Posterior vena cava (tissue), 2 donors: ENCODE measurements at regions not wholly inside any gene's neighbourhood (a gene's known extent, or its start where the extent isn't known, plus 50 kb on each side); places are given as distances from the start of the nearest gene placed in this dataset.

Experiments
- DNase-seq: peaks from one replicate; pipeline ENCODE4 v3.0.0-alpha.2; 2020; ENCODE audit warnings: low spot score
- intact Hi-C, 2 donors: fragments of 100-400 bp; cut with DNase I; formaldehyde crosslinking; loops; one replicate each; pipeline versions ENCODE4 v1.14.1 to v1.14.2; 2022 to 2023
- donor health status: DM: yes; HTN: yes; CAD: no.
- donor health status: DM: yes; HTN: yes; CAD: no.

- no peak for DNase-seq
- intact Hi-C loops = no loop called here
Observed at GRCh38 chr12:91632042-91632786, 449.6 kb upstream of the DCN start.

- intact Hi-C loops = no loop called here
- no peak for DNase-seq
Observed at GRCh38 chr12:91630596-91631293, 448.1 kb upstream of the DCN start.

DNA sequence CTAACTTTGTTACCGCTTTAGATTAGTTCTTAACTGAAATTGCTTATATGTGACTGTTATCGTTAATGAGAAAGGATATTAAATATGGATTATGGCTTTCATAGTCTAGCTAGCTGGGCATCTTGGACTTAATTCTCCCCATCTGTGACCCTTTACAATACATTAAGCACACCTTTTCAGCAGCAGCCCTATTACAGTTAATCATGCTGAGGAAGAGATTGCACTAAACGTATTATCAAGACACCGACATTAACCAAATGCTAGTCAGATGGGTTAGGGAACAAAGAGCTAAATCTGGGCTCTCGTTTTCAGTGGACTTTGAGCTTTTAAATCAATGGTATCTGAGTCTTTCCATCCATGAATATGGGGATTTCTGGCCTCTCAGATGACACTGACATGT, 447.5 kb upstream of the DCN start:
- DNase-seq = no peak

DNA sequence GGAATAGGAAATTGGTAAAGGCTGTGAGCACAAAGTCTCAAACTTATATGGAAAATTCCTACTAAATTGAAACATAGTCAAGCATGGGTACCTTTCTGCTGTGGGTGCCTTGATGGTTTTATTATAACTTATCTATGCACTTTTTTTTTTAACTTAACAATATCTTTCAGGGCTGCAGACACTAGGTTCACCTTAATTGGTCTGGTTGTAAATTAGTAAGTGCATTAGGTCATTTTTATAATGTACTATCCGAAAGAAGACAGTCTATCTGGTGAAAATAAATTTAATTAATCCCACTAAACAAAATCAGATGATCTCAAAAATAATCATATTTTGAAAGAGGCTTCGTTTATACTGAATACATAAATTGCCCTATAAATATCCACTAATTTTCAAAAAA, 446.8 kb upstream of the DCN start:
- intact Hi-C loops = no loop called here
- no peak for DNase-seq

More for the DNA sequence above, 447.5 kb upstream of the DCN start:
- intact Hi-C loops = no loop called here

DNA sequence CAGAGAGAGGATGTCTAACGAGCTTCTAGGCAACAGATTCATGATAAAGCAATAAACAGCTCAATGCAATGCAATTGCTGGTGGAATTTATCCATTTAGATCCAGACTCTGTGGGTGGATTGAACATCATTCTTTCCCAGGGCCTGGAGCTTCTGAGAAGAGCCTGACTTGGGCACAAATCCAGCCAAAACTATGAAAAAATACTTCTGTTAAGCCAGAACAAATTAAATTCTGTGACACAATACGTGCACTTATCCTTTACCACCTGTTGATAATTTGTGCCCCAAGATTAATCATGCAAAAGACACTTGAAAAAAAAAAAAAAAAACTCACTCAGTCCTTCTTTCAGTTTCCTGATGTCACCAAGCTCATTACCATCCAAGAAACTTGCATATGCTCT, 446.0 kb upstream of the DCN start:
- DNase-seq = no peak
- intact Hi-C loops = no loop called here

DNA sequence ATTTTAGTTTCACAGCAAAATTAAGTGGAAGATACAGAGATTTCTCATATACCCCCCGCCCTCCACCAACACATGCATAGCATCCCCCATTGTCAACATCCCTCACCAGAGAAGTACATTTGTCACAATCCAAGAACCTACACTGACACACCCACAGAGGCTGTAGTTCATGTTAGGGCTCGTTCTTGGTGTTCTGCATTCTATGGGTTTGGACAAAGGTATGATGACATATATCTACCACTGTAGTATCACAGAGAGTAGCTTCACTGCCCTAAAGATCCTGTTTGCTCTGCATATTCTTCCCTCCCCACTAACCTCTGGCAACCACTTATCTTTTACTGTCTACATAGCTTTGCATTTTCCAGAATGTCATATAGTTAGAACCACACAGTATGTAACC, 444.6 kb upstream of the DCN start:
- DNase-seq = no peak
- intact Hi-C loops = no loop called here

DNA sequence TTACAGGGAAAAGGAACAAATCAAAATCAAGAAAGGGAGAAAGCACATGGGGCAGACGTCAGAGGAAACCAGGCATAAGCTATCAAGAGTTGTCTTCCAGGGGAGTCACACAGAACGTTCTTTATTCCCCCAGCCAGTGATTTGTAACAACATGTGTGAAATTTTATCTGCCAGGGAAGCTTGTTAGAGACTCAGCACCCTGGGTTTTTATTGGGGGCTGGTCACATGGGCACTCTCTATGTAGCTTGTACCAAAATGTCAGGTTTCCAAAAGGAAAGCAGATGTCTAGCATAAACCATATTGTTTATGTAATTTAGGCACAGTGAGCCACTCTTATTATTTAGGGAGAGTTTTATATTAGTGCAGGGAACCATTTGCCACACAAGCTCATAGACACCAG, 440.4 kb upstream of the DCN start:
- intact Hi-C loops = no loop called here
- DNase-seq = no peak

DNA sequence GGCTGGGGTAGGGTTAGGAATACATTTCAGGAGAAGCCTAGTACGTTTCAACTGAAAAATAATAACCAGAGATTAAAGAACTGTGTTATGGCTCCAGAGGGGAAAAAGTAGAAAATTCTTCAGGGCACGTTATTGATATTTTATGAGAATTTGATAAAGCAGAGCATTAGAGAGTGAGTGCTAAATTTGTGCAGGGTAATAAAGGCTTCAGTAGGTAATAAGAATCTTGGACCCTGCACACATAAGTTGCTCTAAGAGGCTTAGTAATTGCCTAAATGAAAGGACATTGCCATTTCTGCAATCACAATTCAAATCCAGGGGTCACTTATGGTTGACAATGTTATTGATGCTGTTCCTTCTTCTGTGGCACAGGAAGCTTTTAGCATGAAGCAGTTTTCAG, 439.4 kb upstream of the DCN start:
- intact Hi-C loops = no loop called here
- no peak for DNase-seq

- intact Hi-C loops = no loop called here
- DNase-seq = no peak
Observed at GRCh38 chr12:91620992-91621391, 438.4 kb upstream of the DCN start.

DNA sequence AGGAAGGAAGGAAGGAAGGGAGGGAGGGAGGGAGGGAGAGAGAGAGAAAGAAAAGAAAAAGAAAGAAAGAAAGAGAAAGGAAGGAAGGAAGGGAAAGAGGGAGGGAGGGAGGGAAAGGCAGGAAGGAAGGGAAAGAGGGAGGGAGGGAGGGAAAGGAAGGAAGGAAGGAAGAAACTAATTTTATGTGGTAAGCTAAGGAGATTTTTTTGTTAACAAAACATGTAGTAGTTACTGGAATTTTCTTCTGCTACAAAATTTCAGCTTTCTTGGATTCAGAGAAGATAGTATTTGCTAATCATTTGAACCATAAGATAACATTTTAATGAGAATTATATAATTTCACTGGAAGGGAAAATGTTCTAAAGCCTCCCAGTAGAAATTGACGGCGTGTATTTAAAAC, 437.8 kb upstream of the DCN start:
- intact Hi-C loops = no loop called here
- DNase-seq = no peak

DNA sequence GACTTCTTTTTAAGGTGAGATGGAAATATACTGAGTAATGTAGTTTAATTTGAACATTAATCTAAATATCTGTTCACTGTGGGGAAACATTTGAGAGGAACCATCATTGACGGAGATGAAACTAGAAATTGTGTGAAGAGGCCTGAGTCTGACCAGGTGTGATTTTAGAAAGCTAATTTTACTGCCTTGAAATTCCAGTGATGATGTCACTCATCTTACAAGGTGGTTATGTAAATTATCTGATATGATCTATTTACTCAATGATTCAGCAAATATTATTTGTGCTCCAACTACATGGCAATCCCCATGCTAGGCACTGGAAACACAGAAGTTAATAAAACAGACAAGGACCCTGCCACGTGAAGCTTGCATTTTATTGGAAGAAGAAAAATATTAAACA, 435.7 kb upstream of the DCN start:
- intact Hi-C loops = loop anchor here in 1 of 2 donors (2.0 to 5.0 kb wide), 2 partner anchors 65 to 661 kb away; partner anchors contain the start of gene CCER1
- no peak for DNase-seq

DNA sequence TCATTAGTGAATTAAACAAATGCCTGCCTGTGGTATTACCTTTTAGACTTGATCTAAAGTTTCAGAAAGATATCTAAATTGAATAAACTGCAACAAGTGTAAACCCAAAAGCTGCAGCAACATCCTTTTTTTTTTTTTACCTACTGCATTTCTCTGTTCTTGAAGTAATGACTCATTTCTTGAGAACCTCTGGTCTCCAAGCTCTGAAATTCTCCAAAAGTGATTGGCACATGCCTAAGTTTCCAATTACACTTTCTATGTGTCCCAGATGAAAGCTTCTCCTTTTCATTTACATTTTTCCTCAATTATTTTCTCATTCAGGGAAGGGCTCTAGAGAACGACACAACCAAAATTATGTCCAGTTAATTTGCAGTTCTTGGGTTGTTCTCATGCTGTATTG, 435.2 kb upstream of the DCN start:
- intact Hi-C loops = loop anchor here in 1 of 2 donors (2.0 to 5.0 kb wide), 2 partner anchors 65 to 661 kb away; partner anchors contain the start of gene CCER1
- DNase-seq = no peak

- no peak for DNase-seq
- intact Hi-C loops = loop anchor here in 1 of 2 donors (5.0 kb wide), 1 partner anchor 659 kb away; the partner anchor contains the start of gene CCER1
Observed at GRCh38 chr12:91616416-91616815, 433.8 kb upstream of the DCN start.

DNA sequence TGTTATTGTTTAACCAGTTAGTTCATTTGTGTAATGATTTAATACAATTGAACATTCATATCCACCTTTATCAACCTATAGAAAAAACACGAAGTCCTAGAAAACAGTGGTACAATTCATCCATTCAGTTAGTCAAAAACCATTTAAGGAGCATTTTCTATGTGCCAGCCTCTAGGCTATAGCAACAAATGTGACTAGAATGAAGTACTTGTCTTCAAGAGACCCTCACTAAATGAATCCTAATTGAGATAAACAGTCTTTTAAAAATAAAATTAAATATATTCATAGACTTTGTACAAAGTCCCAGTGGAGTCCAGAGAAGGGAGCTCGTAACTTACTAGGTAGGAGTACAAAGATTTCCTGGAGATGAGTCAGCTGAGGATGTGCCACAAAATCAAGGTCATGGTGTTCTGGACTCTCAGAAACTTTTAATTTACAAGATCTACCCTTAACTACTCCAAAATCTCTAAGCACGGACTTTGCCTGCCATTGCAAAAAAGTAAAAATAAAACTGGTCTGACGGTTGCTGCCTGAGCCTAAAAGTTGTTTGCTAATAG, 430.7 kb upstream of the DCN start:
- intact Hi-C loops = no loop called here
- DNase-seq = no peak

- no peak for DNase-seq
- intact Hi-C loops = no loop called here
Observed at GRCh38 chr12:91610561-91610960, 427.9 kb upstream of the DCN start.

- intact Hi-C loops = no loop called here
- no peak for DNase-seq
Observed at GRCh38 chr12:91609283-91609682, 426.7 kb upstream of the DCN start.

DNA sequence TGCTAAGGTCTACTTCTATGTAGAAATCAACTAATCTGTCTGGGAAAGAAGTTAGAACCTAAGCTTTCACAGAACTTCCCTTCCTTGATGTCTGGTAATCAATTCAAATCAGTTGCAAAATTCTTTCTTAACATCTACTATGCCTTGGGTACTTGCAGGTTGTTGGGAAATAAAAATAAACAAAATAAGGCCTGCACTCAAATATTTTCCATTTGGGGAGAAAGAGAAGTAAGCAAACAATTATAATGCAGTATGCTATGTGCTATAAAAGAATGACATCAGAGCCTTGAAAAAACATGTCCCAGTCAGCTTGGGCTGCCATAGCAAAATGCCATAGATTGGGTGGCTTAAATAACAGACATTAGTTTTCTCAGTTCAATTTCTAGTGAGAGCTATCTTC, 425.9 kb upstream of the DCN start:
- no peak for DNase-seq
- intact Hi-C loops = no loop called here

DNA sequence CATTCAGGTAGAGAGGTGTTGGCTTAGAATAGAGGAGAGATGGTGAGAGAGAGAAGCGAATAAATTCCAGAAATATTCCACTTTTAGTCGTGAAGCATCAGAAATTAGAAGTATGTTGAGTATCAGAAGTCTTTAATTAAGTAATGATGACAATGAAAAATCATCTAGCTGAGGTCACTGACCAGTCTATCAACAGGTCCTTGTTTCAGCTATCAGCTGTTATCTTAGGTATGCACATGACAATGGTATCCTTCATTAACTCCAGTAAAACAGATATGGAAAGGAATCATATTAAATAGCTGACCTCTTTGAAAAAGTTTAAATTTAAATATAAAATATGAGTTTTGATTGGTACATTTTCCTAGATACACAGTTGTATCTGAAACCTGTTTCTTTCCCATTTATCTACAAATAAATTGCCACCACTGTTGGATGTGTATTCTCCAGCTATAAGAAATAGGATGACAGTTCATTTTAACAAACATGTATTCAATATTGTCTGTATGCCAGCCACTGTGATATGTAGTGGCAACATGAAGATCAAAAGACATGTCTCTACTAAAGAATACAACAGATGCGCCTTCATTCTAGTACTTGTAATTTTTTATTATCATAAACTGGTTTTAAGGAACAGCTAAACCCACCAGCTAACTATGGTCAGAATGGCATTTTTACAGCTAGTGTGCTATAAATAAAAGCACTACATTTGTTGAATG, 424.2 kb upstream of the DCN start:
- DNase-seq = no peak
- intact Hi-C loops = no loop called here

DNA sequence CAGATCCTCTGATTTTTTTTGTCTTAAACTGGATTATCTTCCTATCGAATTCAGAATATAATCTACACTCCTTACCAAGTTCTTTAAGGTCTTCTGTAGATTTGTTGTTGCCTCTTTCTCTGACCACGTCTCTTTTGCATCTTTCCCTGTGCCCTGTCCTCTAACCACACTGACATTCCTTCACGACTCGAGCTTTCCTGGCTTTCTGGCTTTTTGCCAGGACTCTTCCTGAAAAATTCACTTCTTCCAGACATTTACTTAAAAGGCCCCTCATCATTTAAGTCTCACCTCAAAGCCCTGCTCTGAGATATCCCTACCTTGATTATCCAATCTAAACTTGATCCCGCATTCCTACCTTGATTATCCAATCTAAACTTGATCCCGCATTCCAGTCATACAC, 422.3 kb upstream of the DCN start:
- no peak for DNase-seq
- intact Hi-C loops = no loop called here

DNA sequence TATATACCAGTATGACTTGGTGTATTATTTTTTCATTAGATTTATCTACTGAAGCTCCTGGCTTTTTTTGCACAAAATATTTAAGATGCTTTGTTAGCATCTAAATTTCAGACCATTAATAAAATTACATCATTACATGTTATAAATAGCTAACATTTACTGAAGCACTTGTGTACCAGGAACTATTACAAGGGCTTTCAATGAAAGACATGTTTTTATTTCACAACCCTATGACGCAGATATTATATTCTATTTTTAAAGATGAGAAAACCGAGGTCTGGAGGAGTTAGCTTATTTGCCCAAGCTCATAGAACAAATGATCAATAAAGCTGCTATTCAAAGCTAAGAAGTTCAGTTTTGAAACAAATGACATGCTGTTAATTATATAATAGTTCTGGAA, 420.4 kb upstream of the DCN start:
- intact Hi-C loops = no loop called here
- no peak for DNase-seq
